GM21529 (cell line): ENCODE measurements at regions not wholly inside any gene's neighbourhood (a gene's known extent, or its start where the extent isn't known, plus 50 kb on each side); places are given as distances from the start of the nearest gene placed in this dataset.
"Not testable (repeated sequence)": the region's sequence is repeated elsewhere in the genome, so short reads cannot be mapped to it uniquely, and the experiment has no call there.

Experiments used
- ATAC-seq: cut with Tn5 transposase; IDR thresholded peaks from one replicate; pipeline ENCODE4 v1.9.1; 2021; ENCODE audit not compliant: unreplicated experiment

GRCh38 chr1:25171013-25171412, 61.3 kb downstream of the SYF2 start:
- ATAC-seq, result not testable (repeated sequence)

- ATAC-seq, result no peak
Observed at GRCh38 chr1:25170439-25170838, 61.9 kb downstream of the SYF2 start.

GRCh38 chr1:25169610-25170009, 62.7 kb downstream of the SYF2 start:
- ATAC-seq, result no peak

- ATAC-seq, result no peak
Observed at GRCh38 chr1:25169168-25169567, 63.1 kb downstream of the SYF2 start.

- ATAC-seq, result no peak
Observed at GRCh38 chr1:25168193-25169071, 63.9 kb downstream of the SYF2 start.

GRCh38 chr1:25167269-25168192, 64.8 kb downstream of the SYF2 start:
- ATAC-seq, result no peak

- ATAC-seq, result no peak
Observed at GRCh38 chr1:25166847-25167246, 65.5 kb downstream of the SYF2 start.

- no peak for ATAC-seq
Observed at GRCh38 chr1:25163986-25164385, 68.3 kb downstream of the SYF2 start.

GRCh38 chr1:25161981-25162380, 70.3 kb downstream of the SYF2 start:
- no peak for ATAC-seq

- no peak for ATAC-seq
Observed at GRCh38 chr1:25157846-25158245, 74.5 kb downstream of the SYF2 start.

GRCh38 chr1:25150985-25151495, 81.3 kb downstream of the SYF2 start:
- no peak for ATAC-seq

GRCh38 chr1:25148673-25149300, 83.5 kb downstream of the SYF2 start:
- no peak for ATAC-seq

GRCh38 chr1:25146451-25146855, 85.8 kb downstream of the SYF2 start:
- ATAC-seq, result no peak

- no peak for ATAC-seq
Observed at GRCh38 chr1:25145775-25146393, 86.4 kb downstream of the SYF2 start.

- ATAC-seq, result peak; percentile 57
Observed at GRCh38 chr1:25140073-25140797, 92.1 kb downstream of the SYF2 start.

- ATAC-seq, result no peak
Observed at GRCh38 chr1:25137521-25138395, 94.5 kb downstream of the SYF2 start.

GRCh38 chr1:25137106-25137505, 95.2 kb downstream of the SYF2 start:
- ATAC-seq, result no peak

- ATAC-seq, result no peak
Observed at GRCh38 chr1:25135909-25136308, 96.4 kb downstream of the SYF2 start.
